ENCODE measurements at regions not wholly inside any gene's neighbourhood (a gene's known extent, or its start where the extent isn't known, plus 50 kb on each side); places are given as distances from the start of the nearest gene placed in this dataset.
"Not testable (repeated sequence)": the region's sequence is repeated elsewhere in the genome, so short reads cannot be mapped to it uniquely, and the experiment has no call there.

GRCh38 chr7:70893422-70893821 is 238.5 kb upstream of the GALNT17 start:
- H3K27me3 ChIP-seq (ENCODE audit: control insufficient read depth, insufficient read depth, low read length): no peaks in the 10 kb centered on the region
- ChIA-PET POLR2A (interaction anchor here (0.6 kb wide), 1 partner anchor 12 kb away, joined by 4 read pairs; no protein-coding TSS in a partner anchor), CTCF (no interaction called here)
- H3K36me3 ChIP-seq (ENCODE audit: control insufficient read depth, insufficient read depth, low read length): no peaks in the 10 kb centered on the region
- no peak for DNase-seq (ENCODE audit: low read depth)
- no peak overlapping the region for H3K4me3 ChIP-seq (ENCODE audit: low read depth, low read length)
- no peak for TF ChIP-seq CTCF (IDR thresholded peaks at IDR 0.05; ENCODE audit: insufficient read depth, low read depth, low read length)

- TF ChIP-seq CTCF (IDR thresholded peaks at IDR 0.05; ENCODE audit: insufficient read depth, low read depth, low read length): no peak
- Histone ChIP-seq H3K27me3 (ENCODE audit: control insufficient read depth, insufficient read depth, low read length) (no peaks in the 10 kb centered on the region), H3K4me3 (ENCODE audit: low read depth, low read length) (no peak overlapping the region), H3K36me3 (ENCODE audit: control insufficient read depth, insufficient read depth, low read length) (no peaks in the 10 kb centered on the region)
- ChIA-PET CTCF (no interaction called here), POLR2A (interaction anchor here (0.6 kb wide), 1 partner anchor 13 kb away, joined by 4 read pairs; no protein-coding TSS in a partner anchor)
- DNase-seq (ENCODE audit: low read depth): no peak
Observed at GRCh38 chr7:70893971-70894715, 237.8 kb upstream of the GALNT17 start.

GRCh38 chr7:70894799-70895198 is 237.1 kb upstream of the GALNT17 start:
- TF ChIP-seq CTCF (IDR thresholded peaks at IDR 0.05; ENCODE audit: insufficient read depth, low read depth, low read length): no peak
- no peak for DNase-seq (ENCODE audit: low read depth)
- POLR2A ChIA-PET: no interaction called here
- CTCF ChIA-PET: no interaction called here
- no peaks in the 10 kb centered on the region for H3K27me3 ChIP-seq (ENCODE audit: control insufficient read depth, insufficient read depth, low read length)
- no peaks in the 10 kb centered on the region for H3K36me3 ChIP-seq (ENCODE audit: control insufficient read depth, insufficient read depth, low read length)
- no peak overlapping the region for H3K4me3 ChIP-seq (ENCODE audit: low read depth, low read length)

GRCh38 chr7:70895337-70896200 is 236.4 kb upstream of the GALNT17 start:
- POLR2A ChIA-PET; H3K36me3 ChIP-seq (ENCODE audit: control insufficient read depth, insufficient read depth, low read length); H3K27me3 ChIP-seq (ENCODE audit: control insufficient read depth, insufficient read depth, low read length); DNase-seq (ENCODE audit: low read depth); H3K4me3 ChIP-seq (ENCODE audit: low read depth, low read length): not testable (repeated sequence)
- CTCF ChIA-PET: interaction anchor here (0.7 kb wide), 1 partner anchor 113 kb away, joined by 4 read pairs; no protein-coding TSS in a partner anchor

- H3K27me3 ChIP-seq (ENCODE audit: control insufficient read depth, insufficient read depth, low read length): no peaks in the 10 kb centered on the region
- no peak for DNase-seq (ENCODE audit: low read depth)
- ChIA-PET CTCF (no interaction called here), POLR2A (no interaction called here)
- no peak for TF ChIP-seq CTCF (IDR thresholded peaks at IDR 0.05; ENCODE audit: insufficient read depth, low read depth, low read length)
- no peaks in the 10 kb centered on the region for H3K36me3 ChIP-seq (ENCODE audit: control insufficient read depth, insufficient read depth, low read length)
- no peak overlapping the region for H3K4me3 ChIP-seq (ENCODE audit: low read depth, low read length)
Observed at GRCh38 chr7:70907259-70908247, 224.4 kb upstream of the GALNT17 start.
